Neural progenitor cell (in vitro differentiated cells): ENCODE measurements at regions not wholly inside any gene's neighbourhood (a gene's known extent, or its start where the extent isn't known, plus 50 kb on each side); places are given as distances from the start of the nearest gene placed in this dataset.

ENCODE experiments used
- EZH2 ChIP-seq: fragments of 200-600 bp; sonication (generic); IDR thresholded peaks from 2 replicates; pipeline ENCODE4 v1.6.1; 2017; ENCODE audit warnings: antibody characterized with exemption, mild to moderate bottlenecking, moderate library complexity
- EZH2phosphoT487 ChIP-seq: fragments of 200-600 bp; sonication (generic); IDR thresholded peaks from 2 replicates; pipeline ENCODE4 v1.6.1; 2017; ENCODE audit warnings: antibody characterized with exemption
- TF ChIP-seq, protein P1 (sequence below): fragments of 200-600 bp; sonication (generic); IDR thresholded peaks from 2 replicates; pipeline ENCODE4 v1.5.1; 2017; ENCODE audit warnings: antibody characterized with exemption, mild to moderate bottlenecking

DNA sequence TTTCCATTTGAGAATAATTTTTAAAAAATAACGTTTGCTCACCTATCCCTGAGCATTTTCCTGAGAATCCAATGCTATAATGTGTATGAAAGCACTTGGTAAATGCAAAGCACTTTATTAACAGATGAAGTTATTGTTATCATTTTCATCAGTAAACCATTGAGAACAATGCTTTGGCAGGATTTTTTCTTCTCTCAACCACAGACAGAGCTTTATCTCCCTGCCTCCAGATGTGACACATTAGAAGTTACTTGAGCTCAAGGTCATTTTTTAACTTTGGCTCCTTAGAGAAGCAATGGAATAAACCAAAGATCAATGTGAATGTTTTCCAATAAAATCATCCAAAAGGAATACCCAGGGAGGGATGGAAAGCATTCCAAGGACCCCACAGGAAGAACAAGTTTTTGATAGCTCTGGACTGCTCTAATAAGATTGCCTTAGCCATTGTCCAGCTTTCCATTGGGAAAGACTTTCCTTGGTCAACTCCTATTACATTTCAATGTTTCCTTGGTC lies 118.9 kb upstream of the NT5C1B start:
- TF ChIP-seq, protein P1, sequence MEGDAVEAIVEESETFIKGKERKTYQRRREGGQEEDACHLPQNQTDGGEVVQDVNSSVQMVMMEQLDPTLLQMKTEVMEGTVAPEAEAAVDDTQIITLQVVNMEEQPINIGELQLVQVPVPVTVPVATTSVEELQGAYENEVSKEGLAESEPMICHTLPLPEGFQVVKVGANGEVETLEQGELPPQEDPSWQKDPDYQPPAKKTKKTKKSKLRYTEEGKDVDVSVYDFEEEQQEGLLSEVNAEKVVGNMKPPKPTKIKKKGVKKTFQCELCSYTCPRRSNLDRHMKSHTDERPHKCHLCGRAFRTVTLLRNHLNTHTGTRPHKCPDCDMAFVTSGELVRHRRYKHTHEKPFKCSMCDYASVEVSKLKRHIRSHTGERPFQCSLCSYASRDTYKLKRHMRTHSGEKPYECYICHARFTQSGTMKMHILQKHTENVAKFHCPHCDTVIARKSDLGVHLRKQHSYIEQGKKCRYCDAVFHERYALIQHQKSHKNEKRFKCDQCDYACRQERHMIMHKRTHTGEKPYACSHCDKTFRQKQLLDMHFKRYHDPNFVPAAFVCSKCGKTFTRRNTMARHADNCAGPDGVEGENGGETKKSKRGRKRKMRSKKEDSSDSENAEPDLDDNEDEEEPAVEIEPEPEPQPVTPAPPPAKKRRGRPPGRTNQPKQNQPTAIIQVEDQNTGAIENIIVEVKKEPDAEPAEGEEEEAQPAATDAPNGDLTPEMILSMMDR: no peak
- no peak for TF ChIP-seq EZH2
- no peak for TF ChIP-seq EZH2phosphoT487
